Gastroesophageal sphincter (tissue), 4 donors: ENCODE measurements at regions not wholly inside any gene's neighbourhood (a gene's known extent, or its start where the extent isn't known, plus 50 kb on each side); places are given as distances from the start of the nearest gene placed in this dataset.

Experiments
- ATAC-seq: fragments of 150-250 bp; one replicate; pipeline ENCODE4 v1.9.1; 2016; ENCODE audit warnings: mild to moderate bottlenecking, moderate library complexity
- H3K27ac ChIP-seq, 4 donors: fragments of 200-600 bp; sonication (generic) in 3 of 4; 1 replicate in 3 of 4; 2 replicates in 1 of 4; pipeline ENCODE4 v1.5.1; 2016 to 2019
- H3K27me3 ChIP-seq: fragments of 200-600 bp; sonication (generic); one replicate; pipeline ENCODE4 v1.5.1; 2019
- H3K36me3 ChIP-seq, 2 donors: fragments of 200-600 bp; sonication (generic); one replicate each; pipeline ENCODE4 v1.5.1; 2019; ENCODE audit warnings: control low read depth in 1 of 2
- H3K4me1 ChIP-seq, 3 donors: fragments of 200-600 bp; sonication (generic); 1 replicate in 2 of 3; 2 replicates in 1 of 3; pipeline ENCODE4 v1.5.1; 2016 to 2019; ENCODE audit warnings: control low read depth in 2 of 3
- H3K4me3 ChIP-seq, 2 donors: fragments of 200-600 bp; sonication (generic); one replicate each; pipeline ENCODE4 v1.5.1; 2019; ENCODE audit warnings: mild to moderate bottlenecking in 1 of 2, moderate library complexity in 1 of 2
- H3K9me3 ChIP-seq, 3 donors: fragments of 200-600 bp; sonication (generic); one replicate each; pipeline ENCODE4 v1.5.1; 2017 to 2019; ENCODE audit warnings: control low read depth in 2 of 3
- CTCF ChIP-seq, 4 experiments: fragments of 200-600 bp in 2 of 4; fragments of 450-650 bp in 2 of 4; sonication (generic) in 1 of 4; IDR thresholded peaks; one replicate each; pipeline ENCODE4 v1.5.1; 2017 to 2019; ENCODE audit warnings: antibody characterized with exemption in 4 of 4, mild to moderate bottlenecking in 2 of 4, moderate library complexity in 2 of 4
- EP300 ChIP-seq: sonication (generic); formaldehyde crosslinking; IDR thresholded peaks from one replicate; pipeline ENCODE4 v1.6.1; 2017; ENCODE audit warnings: antibody characterized with exemption, mild to moderate bottlenecking
- POLR2A ChIP-seq, 2 donors: fragments of 450-650 bp; IDR thresholded peaks; one replicate each; pipeline ENCODE4 v1.6.1; 2017; ENCODE audit warnings: antibody characterized with exemption in 2 of 2, mild to moderate bottlenecking in 2 of 2, moderate library complexity in 1 of 2
- POLR2AphosphoS5 ChIP-seq: sonication (generic); formaldehyde crosslinking; IDR thresholded peaks from one replicate; pipeline ENCODE4 v1.6.1; 2017; ENCODE audit warnings: antibody characterized with exemption
- WGBS, 2 donors: methylation state at CpG; one replicate each; pipeline ENCODE4 v1.1.5; 2018; ENCODE audit warnings: low coverage in 1 of 2; 5-methylcytosine and 5-hydroxymethylcytosine counted together

DNA sequence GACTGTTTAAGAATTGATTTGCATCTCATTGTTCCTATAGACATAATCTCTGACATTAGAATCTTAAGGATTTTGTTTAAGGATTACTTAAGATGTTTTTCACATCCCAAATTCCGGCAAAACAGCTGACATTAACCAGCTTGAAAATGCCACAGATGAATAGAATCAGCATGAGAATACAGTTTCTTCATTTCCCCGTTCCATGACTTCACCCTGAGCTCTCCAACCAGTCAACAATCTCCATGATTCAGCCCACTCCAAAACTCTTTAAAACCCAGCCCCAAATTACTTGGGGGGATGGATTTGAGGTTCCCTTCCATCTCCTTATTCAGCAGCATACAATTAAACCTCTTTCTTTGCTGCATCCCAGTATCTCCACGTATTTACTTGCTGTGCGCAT is 201.0 kb downstream of the LYPLAL1 start:
- Histone ChIP-seq H3K4me3 (no peak overlapping the region), H3K9me3 (no peaks in the 10 kb centered on the region), H3K36me3 (no peaks in the 10 kb centered on the region), H3K27ac (no peak overlapping the region), H3K27me3 (no peaks in the 10 kb centered on the region), H3K4me1 (no peaks in the 10 kb centered on the region)
- no peak for TF ChIP-seq EP300
- TF ChIP-seq POLR2A (IDR thresholded peaks at IDR 0.05): no peak
- TF ChIP-seq CTCF (IDR thresholded peaks at IDR 0.05): no peak
- TF ChIP-seq POLR2AphosphoS5: no peak
- no peak for ATAC-seq
- WGBS, 2 donors: 59 to 68% methylated on average over 4 of the region's 4 CpGs

- Histone ChIP-seq H3K27ac (no peak overlapping the region), H3K27me3 (no peaks in the 10 kb centered on the region), H3K4me1 (no peaks in the 10 kb centered on the region), H3K4me3 (no peak overlapping the region), H3K36me3 (no peaks in the 10 kb centered on the region), H3K9me3 (no peaks in the 10 kb centered on the region)
- ATAC-seq: no peak
- 73 to 75% methylated on average over 4 to 5 of the region's 5 CpGs for WGBS, 2 donors
- TF ChIP-seq CTCF (IDR thresholded peaks at IDR 0.05) (no peak), EP300 (no peak), POLR2AphosphoS5 (no peak), POLR2A (IDR thresholded peaks at IDR 0.05) (no peak)
These were observed 200.4 kb downstream of the LYPLAL1 start for GRCh38 chr1:219374046-219374566.

- H3K4me1 ChIP-seq: no peaks in the 10 kb centered on the region
- H3K27me3 ChIP-seq: no peaks in the 10 kb centered on the region
- no peak overlapping the region for H3K4me3 ChIP-seq
- 56 to 83% methylated on average over 1 of the region's 1 CpG for WGBS, 2 donors
- no peak for ATAC-seq
- H3K27ac ChIP-seq: no peak overlapping the region
- no peaks in the 10 kb centered on the region for H3K9me3 ChIP-seq
- no peak for TF ChIP-seq CTCF (IDR thresholded peaks at IDR 0.05)
- TF ChIP-seq POLR2A (IDR thresholded peaks at IDR 0.05): no peak
- TF ChIP-seq EP300: no peak
- TF ChIP-seq POLR2AphosphoS5: no peak
- H3K36me3 ChIP-seq: no peaks in the 10 kb centered on the region
These were observed 199.9 kb downstream of the LYPLAL1 start for GRCh38 chr1:219373616-219373935.

GRCh38 chr1:219372916-219373615 is 199.4 kb downstream of the LYPLAL1 start:
- WGBS, 2 donors: 80 to 97% methylated on average over 3 to 6 of the region's 6 CpGs
- no peak for TF ChIP-seq EP300
- TF ChIP-seq CTCF (IDR thresholded peaks at IDR 0.05): no peak
- TF ChIP-seq POLR2AphosphoS5: no peak
- TF ChIP-seq POLR2A (IDR thresholded peaks at IDR 0.05): no peak

GRCh38 chr1:219371471-219371870 is 197.8 kb downstream of the LYPLAL1 start:
- ATAC-seq: no peak
- TF ChIP-seq POLR2A (IDR thresholded peaks at IDR 0.05) (no peak), CTCF (IDR thresholded peaks at IDR 0.05) (no peak), EP300 (no peak), POLR2AphosphoS5 (no peak)
- H3K27ac ChIP-seq: no peak overlapping the region
- 63 to 73% methylated on average over 2 of the region's 2 CpGs for WGBS, 2 donors
- H3K4me1 ChIP-seq: no peaks in the 10 kb centered on the region
- no peaks in the 10 kb centered on the region for H3K27me3 ChIP-seq
- no peaks in the 10 kb centered on the region for H3K9me3 ChIP-seq
- no peaks in the 10 kb centered on the region for H3K36me3 ChIP-seq
- no peak overlapping the region for H3K4me3 ChIP-seq

More at GRCh38 chr1:219372916-219373615, 199.4 kb downstream of the LYPLAL1 start:
- Histone ChIP-seq H3K4me3 (no peak overlapping the region), H3K9me3 (no peaks in the 10 kb centered on the region), H3K27ac (no peak overlapping the region), H3K36me3 (no peaks in the 10 kb centered on the region), H3K4me1 (no peaks in the 10 kb centered on the region), H3K27me3 (no peaks in the 10 kb centered on the region)
- no peak for ATAC-seq
